Esophagus squamous epithelium (tissue), 4 donors: ENCODE measurements at regions not wholly inside any gene's neighbourhood (a gene's known extent, or its start where the extent isn't known, plus 50 kb on each side); places are given as distances from the start of the nearest gene placed in this dataset.

ENCODE experiments used
- CTCF ChIP-seq, 6 experiments: fragments of 450-650 bp in 4 of 6; fragments of 200-600 bp in 2 of 6; sonication (generic) in 2 of 6; IDR thresholded peaks; one replicate each; pipeline ENCODE4 v1.5.1; 2016 to 2019; ENCODE audit warnings: antibody characterized with exemption in 6 of 6, mild to moderate bottlenecking in 4 of 6, moderate library complexity in 4 of 6
- POLR2A ChIP-seq, 4 donors: fragments of 450-650 bp; IDR thresholded peaks; one replicate each; pipeline ENCODE4 v1.6.1; 2017; ENCODE audit warnings: antibody characterized with exemption in 4 of 4, mild to moderate bottlenecking in 4 of 4, moderate library complexity in 3 of 4

GRCh38 chr7:119879835-119880234 is 393.1 kb upstream of the KCND2 start:
- TF ChIP-seq CTCF (IDR thresholded peaks at IDR 0.05) (no peak), POLR2A (IDR thresholded peaks at IDR 0.05) (no peak)
